GM12891 (cell line): ENCODE measurements at regions not wholly inside any gene's neighbourhood (a gene's known extent, or its start where the extent isn't known, plus 50 kb on each side); places are given as distances from the start of the nearest gene placed in this dataset.

Experiments used
- POLR2A ChIP-seq: IDR thresholded peaks from 2 replicates; pipeline ENCODE4 v1.6.1; 2011; ENCODE audit warnings: low read depth, low read length, control low read depth
- SPI1 ChIP-seq: IDR thresholded peaks from 2 replicates; pipeline ENCODE4 v1.6.1; 2011; ENCODE audit warnings: low read depth, low read length, control low read depth
- TAF1 ChIP-seq: IDR thresholded peaks from 2 replicates; pipeline ENCODE4 v1.6.1; 2011; ENCODE audit warnings: low read depth, low read length, control low read depth

- no peak for TF ChIP-seq POLR2A
- TF ChIP-seq SPI1, result no peak
- TF ChIP-seq TAF1, result no peak
These were observed 231.3 kb upstream of the PWP1 start for GRCh38 chr12:107454109-107454830.
